Astrocyte (in vitro differentiated cells and primary cell): ENCODE measurements at regions not wholly inside any gene's neighbourhood (a gene's known extent, or its start where the extent isn't known, plus 50 kb on each side); places are given as distances from the start of the nearest gene placed in this dataset.

ENCODE experiments used
- DNase-seq: peaks from one replicate; pipeline ENCODE4 v3.0.0-alpha.2; 2010; ENCODE audit warnings: low read depth
- FAIRE-seq: peaks from 2 replicates; lab custom pipeline; 2011; peaks lifted over from hg19 to GRCh38; lab: Jason Lieb, UNC
- H2AFZ ChIP-seq: 2 replicates; pipeline ENCODE4 v1.6.0; 2012; ENCODE audit warnings: low read depth, low read length, inconsistent platforms
- H3K27ac ChIP-seq: 2 replicates; pipeline ENCODE4 v1.5.1; 2011; ENCODE audit warnings: low read depth, low read length, inconsistent platforms
- H3K27me3 ChIP-seq: 2 replicates; pipeline ENCODE4 v1.6.0; 2011; ENCODE audit warnings: low read length, inconsistent platforms; ENCODE audit not compliant: insufficient read depth
- H3K36me3 ChIP-seq: 2 replicates; pipeline ENCODE4 v1.5.1; 2011; ENCODE audit warnings: low read length, inconsistent platforms; ENCODE audit not compliant: insufficient read depth
- H3K4me1 ChIP-seq: 2 replicates; pipeline ENCODE4 v1.5.1; 2011; ENCODE audit warnings: low read length, inconsistent platforms; ENCODE audit not compliant: insufficient read depth
- H3K4me2 ChIP-seq: 2 replicates; pipeline ENCODE4 v1.6.0; 2012; ENCODE audit warnings: low read length, inconsistent platforms
- H3K4me3 ChIP-seq: 2 replicates; pipeline ENCODE4 v1.5.1; 2011; ENCODE audit warnings: low read depth, mild to moderate bottlenecking, low read length, inconsistent platforms; ENCODE audit not compliant: insufficient read depth
- H3K79me2 ChIP-seq: 2 replicates; pipeline ENCODE4 v1.6.0; 2012; ENCODE audit warnings: mild to moderate bottlenecking, low read length, inconsistent platforms; ENCODE audit not compliant: insufficient read depth
- H3K9ac ChIP-seq: 2 replicates; pipeline ENCODE4 v1.6.0; 2012; ENCODE audit warnings: mild to moderate bottlenecking, low read length, inconsistent platforms
- H3K9me3 ChIP-seq: 2 replicates; pipeline ENCODE4 v1.5.1; 2012; ENCODE audit warnings: low read depth, mild to moderate bottlenecking, low read length, inconsistent platforms; ENCODE audit not compliant: insufficient read depth
- H4K20me1 ChIP-seq: 2 replicates; pipeline ENCODE4 v1.6.0; 2012; ENCODE audit warnings: low read length, inconsistent platforms; ENCODE audit not compliant: insufficient read depth
- H3K27ac Mint-ChIP-seq: one replicate; pipeline ENCODE4 v1.8.0; 2021; ENCODE audit warnings: mild to moderate bottlenecking, mixed read lengths; ENCODE audit not compliant: unreplicated experiment
- H3K27me3 Mint-ChIP-seq: one replicate; pipeline ENCODE4 v1.8.0; 2021; ENCODE audit warnings: low read depth, mixed read lengths; ENCODE audit not compliant: unreplicated experiment
- H3K36me3 Mint-ChIP-seq: one replicate; pipeline ENCODE4 v1.8.0; 2021; ENCODE audit warnings: low read depth, mixed read lengths; ENCODE audit not compliant: unreplicated experiment
- H3K4me1 Mint-ChIP-seq: one replicate; pipeline ENCODE4 v1.8.0; 2021; ENCODE audit warnings: low read depth, mixed read lengths; ENCODE audit not compliant: unreplicated experiment
- H3K4me3 Mint-ChIP-seq: one replicate; pipeline ENCODE4 v1.8.0; 2021; ENCODE audit warnings: mild to moderate bottlenecking, moderate library complexity, mixed read lengths; ENCODE audit not compliant: unreplicated experiment
- H3K9me3 Mint-ChIP-seq: one replicate; pipeline ENCODE4 v1.8.0; 2021; ENCODE audit warnings: mild to moderate bottlenecking, mixed read lengths; ENCODE audit not compliant: unreplicated experiment
- CTCF ChIP-seq: IDR thresholded peaks from 2 replicates; pipeline ENCODE4 v1.5.1; 2011; ENCODE audit warnings: low read depth, mild to moderate bottlenecking, inconsistent platforms, low read length, moderate library complexity; ENCODE audit not compliant: insufficient read depth
- EZH2 ChIP-seq: IDR thresholded peaks from 2 replicates; pipeline ENCODE4 v1.6.1; 2012; ENCODE audit warnings: mild to moderate bottlenecking, low read length, inconsistent platforms; ENCODE audit not compliant: insufficient read depth

DNA sequence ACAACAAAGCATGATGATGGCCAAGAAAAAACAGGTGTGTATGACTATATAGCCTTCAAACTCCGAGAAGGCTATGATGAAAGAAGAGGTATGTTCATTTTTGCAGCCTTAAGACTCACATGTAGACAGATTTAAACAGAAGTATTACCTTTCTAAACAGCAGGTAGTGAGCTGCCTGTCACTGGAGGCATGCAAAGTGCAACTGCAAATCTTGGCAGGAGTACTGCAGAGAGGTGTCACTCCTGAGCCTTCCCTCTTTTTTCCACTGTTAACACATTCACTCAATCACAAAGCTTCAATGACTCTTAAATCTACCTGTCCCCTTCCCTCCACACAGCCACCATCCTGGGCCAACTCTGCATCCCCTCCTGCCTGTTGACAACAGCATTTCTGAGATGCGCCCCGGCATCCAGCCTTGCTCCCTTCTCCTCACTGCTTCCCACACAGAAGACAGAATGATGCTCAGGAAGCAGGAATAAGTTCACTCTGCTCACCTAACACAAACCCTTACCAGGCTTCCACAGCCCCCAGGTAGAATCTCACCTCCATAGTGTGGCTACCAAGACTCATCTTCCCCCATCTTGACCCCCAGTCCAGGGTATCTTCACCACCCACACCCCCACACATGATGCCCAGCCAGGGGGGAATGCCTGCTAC is 161.9 kb upstream of the ZMIZ1 start:
- no peak for FAIRE-seq
- H2AFZ ChIP-seq: no peak overlapping the region
- H3K79me2 ChIP-seq: no peaks in the 10 kb centered on the region
- no peaks in the 10 kb centered on the region for H4K20me1 ChIP-seq
- H3K27me3 ChIP-seq: peaks cover 8% of the 10 kb centered on the region
- H3K4me3 ChIP-seq: no peak overlapping the region
- Mint-ChIP-seq H3K9me3 (peaks cover 3% of the 10 kb centered on the region), H3K4me1 (no peaks in the 10 kb centered on the region), H3K36me3 (no peaks in the 10 kb centered on the region), H3K27ac (no peak overlapping the region), H3K27me3 (peaks cover 62% of the 10 kb centered on the region), H3K4me3 (no peak overlapping the region)
- H3K4me2 ChIP-seq: no peak overlapping the region
- H3K4me1 ChIP-seq: no peaks in the 10 kb centered on the region
- no peak for DNase-seq
- no peak overlapping the region for H3K27ac ChIP-seq
- TF ChIP-seq CTCF: no peak
- TF ChIP-seq EZH2: no peak
- no peaks in the 10 kb centered on the region for H3K9me3 ChIP-seq
- H3K9ac ChIP-seq: no peak overlapping the region
- no peaks in the 10 kb centered on the region for H3K36me3 ChIP-seq

- TF ChIP-seq CTCF (no peak), EZH2 (no peak)
- no peak overlapping the region for H3K4me3 Mint-ChIP-seq
- H2AFZ ChIP-seq: no peak overlapping the region
- no peak overlapping the region for H3K4me2 ChIP-seq
- H3K79me2 ChIP-seq: no peaks in the 10 kb centered on the region
- no peaks in the 10 kb centered on the region for H4K20me1 ChIP-seq
- no peak overlapping the region for H3K27ac Mint-ChIP-seq
- no peak overlapping the region for H3K27ac ChIP-seq
- peaks cover 14% of the 10 kb centered on the region for H3K27me3 ChIP-seq
- H3K9me3 Mint-ChIP-seq: peaks cover 3% of the 10 kb centered on the region
- no peaks in the 10 kb centered on the region for H3K9me3 ChIP-seq
- H3K9ac ChIP-seq: no peak overlapping the region
- H3K36me3 Mint-ChIP-seq: no peaks in the 10 kb centered on the region
- DNase-seq (no peak), FAIRE-seq (no peak)
- H3K36me3 ChIP-seq: no peaks in the 10 kb centered on the region
- no peaks in the 10 kb centered on the region for H3K4me1 ChIP-seq
- H3K4me1 Mint-ChIP-seq: no peaks in the 10 kb centered on the region
- H3K4me3 ChIP-seq: no peak overlapping the region
- peaks cover 68% of the 10 kb centered on the region for H3K27me3 Mint-ChIP-seq
Observed at GRCh38 chr10:78907551-78908211, 161.1 kb upstream of the ZMIZ1 start.

DNA sequence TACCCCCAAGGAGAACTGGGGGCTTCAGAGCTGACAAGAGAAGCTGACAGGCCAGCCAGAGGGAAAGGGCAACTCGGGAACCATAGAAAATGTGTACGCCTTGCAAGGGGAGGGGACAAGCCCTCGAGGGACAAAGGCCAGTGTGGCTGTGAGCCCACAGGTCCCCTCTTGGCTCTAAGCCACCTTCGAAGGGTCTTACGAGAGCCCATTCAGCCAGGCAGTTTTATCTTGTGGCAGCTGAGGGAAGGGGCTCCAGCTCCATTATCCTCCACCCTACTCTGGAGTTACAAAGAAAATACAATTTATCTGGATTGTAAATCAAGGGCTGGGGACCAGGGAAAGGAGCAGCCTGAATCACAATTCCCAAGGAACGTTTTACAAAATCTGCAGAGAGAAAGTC is 159.5 kb upstream of the ZMIZ1 start:
- Histone ChIP-seq H3K79me2 (no peaks in the 10 kb centered on the region), H3K27me3 (peaks cover 21% of the 10 kb centered on the region), H3K36me3 (no peaks in the 10 kb centered on the region), H3K4me1 (no peaks in the 10 kb centered on the region), H3K4me2 (no peak overlapping the region), H4K20me1 (no peaks in the 10 kb centered on the region), H2AFZ (no peak overlapping the region), H3K4me3 (no peak overlapping the region), H3K27ac (no peak overlapping the region), H3K9ac (no peak overlapping the region), H3K9me3 (no peaks in the 10 kb centered on the region)
- Mint-ChIP-seq H3K36me3 (no peaks in the 10 kb centered on the region), H3K9me3 (peaks cover 3% of the 10 kb centered on the region), H3K4me1 (no peaks in the 10 kb centered on the region), H3K4me3 (no peak overlapping the region), H3K27me3 (peaks cover 77% of the 10 kb centered on the region), H3K27ac (no peak overlapping the region)
- DNase-seq (no peak), FAIRE-seq (no peak)
- no peak for TF ChIP-seq EZH2
- no peak for TF ChIP-seq CTCF
